H1 (cell line): ENCODE measurements at regions not wholly inside any gene's neighbourhood (a gene's known extent, or its start where the extent isn't known, plus 50 kb on each side); places are given as distances from the start of the nearest gene placed in this dataset.

Experiments
- CTCF ChIA-PET: fragments of 300-600 bp; sonication (Branson Sonifier 250); formaldehyde crosslinking; loops from one replicate; lab custom pipeline; 2021; ENCODE audit not compliant: partially characterized antibody; lab: Charles Lee
- POLR2A ChIA-PET: fragments of 300-600 bp; sonication (Branson Sonifier 250); formaldehyde crosslinking; loops from one replicate; lab custom pipeline; 2021; ENCODE audit warnings: inconsistent platforms; ENCODE audit not compliant: partially characterized antibody; lab: Charles Lee
- DNase-seq, 2 experiments: peaks; one replicate each; pipeline versions ENCODE4 v3.0.0 to v3.0.0-alpha.2; 2010 to 2022; ENCODE audit warnings: low spot score in 2 of 2, low read depth in 1 of 2, mixed read lengths in 1 of 2
- FAIRE-seq: peaks from 2 replicates; lab custom pipeline; 2011; peaks lifted over from hg19 to GRCh38; lab: Jason Lieb, UNC
- H2AFZ ChIP-seq: 2 replicates; pipeline ENCODE4 v1.8.1; 2012; ENCODE audit warnings: low read length, inconsistent platforms
- H2AK5ac ChIP-seq: 2 replicates; pipeline ENCODE4 v1.6.1; 2013; ENCODE audit warnings: low read depth, low read length
- H2BK120ac ChIP-seq: replicated peaks from 2 replicates; pipeline ENCODE3; 2013; ENCODE audit warnings: low read depth, low read length, inconsistent platforms
- H2BK12ac ChIP-seq: 2 replicates; pipeline ENCODE4 v1.6.1; 2013; ENCODE audit warnings: low read depth, low read length
- H2BK15ac ChIP-seq: 2 replicates; pipeline ENCODE4 v1.6.1; 2013; ENCODE audit warnings: low read length
- H2BK20ac ChIP-seq: 2 replicates; pipeline ENCODE4 v1.6.1; 2013; ENCODE audit warnings: low read length
- H2BK5ac ChIP-seq: 2 replicates; pipeline ENCODE4 v1.6.1; 2013; ENCODE audit warnings: low read depth, low read length
- H3K14ac ChIP-seq: 2 replicates; pipeline ENCODE4 v1.6.1; 2013; ENCODE audit warnings: inconsistent platforms; ENCODE audit not compliant: insufficient read length
- H3K18ac ChIP-seq: 2 replicates; pipeline ENCODE4 v1.6.1; 2013; ENCODE audit warnings: low read length; ENCODE audit errors: extremely low read depth
- H3K23ac ChIP-seq: 2 replicates; pipeline ENCODE4 v1.6.1; 2013; ENCODE audit warnings: inconsistent platforms; ENCODE audit not compliant: insufficient read length
- H3K23me2 ChIP-seq: 2 replicates; pipeline ENCODE4 v1.6.1; 2013; ENCODE audit warnings: low read depth, low read length
- H3K27ac ChIP-seq: 2 replicates; pipeline ENCODE4 v1.6.1; 2011; ENCODE audit warnings: low read depth, low read length, inconsistent platforms
- H3K27me3 ChIP-seq, 4 experiments: replicated peaks in 1 of 4; 1 replicate in 1 of 4; 2 replicates in 3 of 4; pipeline versions ENCODE4 v1.6.1 to v1.8.1; 2011 to 2013; ENCODE audit warnings: low read length in 3 of 4, mild to moderate bottlenecking in 3 of 4, inconsistent platforms in 2 of 4, mixed read lengths in 2 of 4, moderate library complexity in 1 of 4; ENCODE audit not compliant: control insufficient read depth in 3 of 4, insufficient read depth in 3 of 4; ENCODE audit errors: extremely low read depth in 1 of 4
- H3K36me3 ChIP-seq, 4 experiments: 2 replicates each; pipeline versions ENCODE4 v1.6.1 to v1.8.1; 2011 to 2013; ENCODE audit warnings: mild to moderate bottlenecking in 4 of 4, low read length in 3 of 4, moderate library complexity in 2 of 4, control low read depth in 1 of 4, inconsistent platforms in 1 of 4; ENCODE audit not compliant: insufficient read depth in 4 of 4, control insufficient read depth in 2 of 4
- H3K4ac ChIP-seq: replicated peaks from 2 replicates; pipeline ENCODE3; 2013; ENCODE audit warnings: low read length, low read depth, mixed read lengths, inconsistent platforms; ENCODE audit not compliant: insufficient read length
- H3K4me1 ChIP-seq, 4 experiments: replicated peaks in 1 of 4; 1 replicate in 1 of 4; 2 replicates in 3 of 4; pipeline versions ENCODE4 v1.6.1 to v1.8.1; 2011 to 2013; ENCODE audit warnings: low read length in 3 of 4, inconsistent platforms in 2 of 4, mixed read lengths in 1 of 4; ENCODE audit not compliant: insufficient read depth in 4 of 4, control insufficient read depth in 3 of 4
- H3K4me2 ChIP-seq, 2 experiments: 2 replicates each; pipeline versions ENCODE4 v1.6.1 to v1.8.1; 2011 to 2013; ENCODE audit warnings: low read depth in 2 of 2, low read length in 2 of 2, control low read depth in 1 of 2, inconsistent platforms in 1 of 2, mild to moderate bottlenecking in 1 of 2; ENCODE audit not compliant: insufficient read depth in 1 of 2
- H3K4me3 ChIP-seq, 4 experiments: fragments of 200-600, 300-600 bp in 1 of 4; sonication (generic), shearing (Covaris generic), sonication (Bioruptor Twin) in 1 of 4; 2 replicates each; pipeline versions ENCODE4 v1.5.1 to v1.8.1; 2011 to 2016; ENCODE audit warnings: low read length in 4 of 4, low read depth in 3 of 4, control low read depth in 2 of 4, inconsistent platforms in 2 of 4, mild to moderate bottlenecking in 2 of 4, mixed read lengths in 1 of 4, moderate library complexity in 1 of 4; ENCODE audit not compliant: insufficient read depth in 2 of 4; ENCODE audit errors: extremely low read depth in 1 of 4
- H3K56ac ChIP-seq: replicated peaks from 2 replicates; pipeline ENCODE3; 2013; ENCODE audit warnings: low read depth, mild to moderate bottlenecking, mixed read lengths, low read length, inconsistent platforms; ENCODE audit not compliant: insufficient read length
- H3K79me1 ChIP-seq: 2 replicates; pipeline ENCODE4 v1.6.1; 2013; ENCODE audit warnings: low read depth, low read length, control low read depth
- H3K79me2 ChIP-seq, 2 experiments: 2 replicates each; pipeline versions ENCODE4 v1.6.1 to v1.8.1; 2012 to 2013; ENCODE audit warnings: low read length in 2 of 2, mild to moderate bottlenecking in 2 of 2, inconsistent platforms in 1 of 2; ENCODE audit not compliant: insufficient read depth in 2 of 2, control insufficient read depth in 1 of 2
- H3K9ac ChIP-seq, 4 experiments: replicated peaks in 1 of 4; 1 replicate in 1 of 4; 2 replicates in 3 of 4; pipeline versions ENCODE4 v1.6.1 to v1.8.1; 2011 to 2013; ENCODE audit warnings: low read depth in 3 of 4, low read length in 3 of 4, control low read depth in 2 of 4, mild to moderate bottlenecking in 2 of 4, moderate library complexity in 2 of 4, inconsistent platforms in 1 of 4; ENCODE audit errors: extremely low read depth in 1 of 4
- H3K9me3 ChIP-seq, 2 experiments: 2 replicates each; pipeline versions ENCODE4 v1.6.1 to v1.8.1; 2012 to 2013; ENCODE audit warnings: mild to moderate bottlenecking in 2 of 2, moderate library complexity in 2 of 2, control low read depth in 1 of 2, inconsistent platforms in 1 of 2, low read depth in 1 of 2, low read length in 1 of 2, mixed read lengths in 1 of 2; ENCODE audit not compliant: insufficient read depth in 2 of 2
- H4K20me1 ChIP-seq, 2 experiments: replicated peaks in 1 of 2; 2 replicates each; pipeline versions ENCODE3 to v1.8.1; 2011 to 2013; ENCODE audit warnings: inconsistent platforms in 2 of 2, low read length in 2 of 2, mild to moderate bottlenecking in 1 of 2; ENCODE audit not compliant: insufficient read depth in 2 of 2, control insufficient read depth in 1 of 2
- H4K5ac ChIP-seq: 2 replicates; pipeline ENCODE4 v1.6.1; 2013; ENCODE audit warnings: low read length, low read depth, mixed read lengths, inconsistent platforms; ENCODE audit not compliant: insufficient read length
- H4K8ac ChIP-seq: 2 replicates; pipeline ENCODE4 v1.8.0; 2013; ENCODE audit warnings: mild to moderate bottlenecking, moderate library complexity, low read length, inconsistent platforms; ENCODE audit not compliant: insufficient read depth; ENCODE audit errors: extremely low read depth
- H4K91ac ChIP-seq: replicated peaks from 2 replicates; pipeline ENCODE3; 2013; ENCODE audit warnings: low read length, mixed read lengths, inconsistent platforms; ENCODE audit not compliant: insufficient read length
- CEBPB ChIP-seq: IDR thresholded peaks from 2 replicates; pipeline ENCODE4 v1.6.1; 2012; ENCODE audit warnings: low read depth, low read length
- SP1 ChIP-seq: IDR thresholded peaks from 2 replicates; pipeline ENCODE4 v1.6.1; 2011; ENCODE audit warnings: low read depth, low read length
- SP2 ChIP-seq: IDR thresholded peaks from 2 replicates; pipeline ENCODE4 v1.6.1; 2012; ENCODE audit warnings: mild to moderate bottlenecking, low read length, inconsistent platforms
- WGBS, 2 experiments: shearing (Covaris generic) in 1 of 2; methylation state at CpG; one replicate each; pipeline versions ENCODE4 v1.1.6 to v1.1.7; 2013 to 2015; ENCODE audit warnings: low lambda C conversion rate in 2 of 2, mixed read lengths in 2 of 2, inconsistent platforms in 1 of 2, low coverage in 1 of 2, missing lambda C conversion rate in 1 of 2; ENCODE audit not compliant: insufficient replicate concordance in 2 of 2, insufficient coverage in 1 of 2, insufficient read length in 1 of 2; ENCODE audit errors: extremely low coverage in 1 of 2, missing lambda C conversion rate in 1 of 2; 5-methylcytosine and 5-hydroxymethylcytosine counted together

DNA sequence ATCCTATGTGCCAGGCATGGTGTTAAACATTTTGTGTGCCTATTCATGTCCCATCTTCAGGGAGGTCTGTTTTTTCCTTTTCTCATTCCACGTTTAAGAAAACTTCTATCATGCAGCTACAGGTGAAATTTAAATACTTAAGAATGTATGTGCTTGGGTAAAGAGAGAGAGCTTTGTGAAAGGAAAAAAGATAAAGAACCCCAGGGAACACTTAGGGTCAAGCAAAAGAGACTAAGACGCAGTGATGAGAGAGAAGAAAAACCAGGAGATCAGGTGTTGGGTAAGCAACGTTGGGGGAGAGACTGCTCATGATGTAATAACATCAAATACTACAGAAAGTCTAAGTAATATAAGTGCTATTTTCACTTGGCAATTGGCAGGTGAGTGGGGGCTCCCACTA lies 253.7 kb downstream of the GRXCR1 start:
- no peak overlapping the region for H2BK15ac ChIP-seq
- H2AFZ ChIP-seq: no peak overlapping the region
- H3K23ac ChIP-seq: no peak overlapping the region
- peak overlapping the region; percentile 25 to 41; a peak in 3 of 4 replicates for H3K4me2 ChIP-seq
- no peak overlapping the region for H2BK120ac ChIP-seq
- DNase-seq (no peak), FAIRE-seq (no peak)
- no peaks in the 10 kb centered on the region for H3K79me1 ChIP-seq
- no peaks in the 10 kb centered on the region for H3K36me3 ChIP-seq
- H3K79me2 ChIP-seq: no peaks in the 10 kb centered on the region
- ChIA-PET CTCF (interaction anchor here (2.0 kb wide), 1 partner anchor 14 kb away, joined by 9 read pairs; no protein-coding TSS in a partner anchor), POLR2A (no interaction called here)
- H3K9ac ChIP-seq: no peak overlapping the region
- H3K9me3 ChIP-seq: no peaks in the 10 kb centered on the region
- H4K5ac ChIP-seq: no peak overlapping the region
- H4K91ac ChIP-seq: no peak overlapping the region
- peak; percentile 38 for TF ChIP-seq CEBPB
- TF ChIP-seq SP1: peak; percentile 70; the same call in 1 of the 2 replicates
- no peak for TF ChIP-seq SP2
- H3K56ac ChIP-seq: no peak overlapping the region
- H3K23me2 ChIP-seq: no peaks in the 10 kb centered on the region
- no peak overlapping the region; a peak in 1 of 8 replicates for H3K4me3 ChIP-seq
- no peak overlapping the region for H4K8ac ChIP-seq
- H3K18ac ChIP-seq: no peak overlapping the region
- no peak overlapping the region for H2AK5ac ChIP-seq
- H3K27ac ChIP-seq: no peak overlapping the region
- H2BK12ac ChIP-seq: no peak overlapping the region
- no peaks in the 10 kb centered on the region for H4K20me1 ChIP-seq
- 7% methylated on average over 3 of the region's 3 CpGs; no CpG with 5 or more reads in 1 of the 2 experiments for WGBS, 2 experiments
- H3K4ac ChIP-seq: no peak overlapping the region
- H3K14ac ChIP-seq: no peak overlapping the region
- no peak overlapping the region for H2BK5ac ChIP-seq
- peaks cover 0 to 10% (median 1%) of the 10 kb centered on the region in 4 experiments; a peak in 3 of 7 replicates for H3K4me1 ChIP-seq
- H2BK20ac ChIP-seq: no peak overlapping the region
- peaks cover 0 to 4% (median 2%) of the 10 kb centered on the region in 4 experiments; a peak in 4 of 7 replicates for H3K27me3 ChIP-seq
